Activated naive CD4-positive, alpha-beta T cell treated with anti-CD3 and anti-CD28 coated beads, Interleukin-2, amount 50 U/mL, for 72 hours (primary cell): ENCODE measurements at regions not wholly inside any gene's neighbourhood (a gene's known extent, or its start where the extent isn't known, plus 50 kb on each side); places are given as distances from the start of the nearest gene placed in this dataset.

ENCODE experiments used
- ATAC-seq, 2 donors: fragments of 150-1000 bp; cut with Tn5 transposase; 2 replicates each; pipeline ENCODE4 v1.10.0; 2021; ENCODE audit warnings: mild to moderate bottlenecking in 2 of 2, moderate library complexity in 2 of 2
- DNase-seq, 2 donors: peaks; one replicate each; pipeline ENCODE4 v3.0.0; 2021 to 2022; ENCODE audit warnings: low spot score in 2 of 2
- H3K27ac Mint-ChIP-seq, 2 donors: one replicate each; pipeline ENCODE4 v1.8.0; 2022; ENCODE audit warnings: mild to moderate bottlenecking in 2 of 2, mixed read lengths in 2 of 2
- H3K36me3 Mint-ChIP-seq, 2 donors: one replicate each; pipeline ENCODE4 v1.8.0; 2022; ENCODE audit warnings: mixed read lengths in 2 of 2
- H3K9me3 Mint-ChIP-seq, 2 donors: one replicate each; pipeline ENCODE4 v1.8.0; 2022; ENCODE audit warnings: mixed read lengths in 2 of 2

GRCh38 chr10:35704401-35704800 lies 62.3 kb upstream of the FZD8 start:
- H3K9me3 Mint-ChIP-seq, result peaks cover 0 to 8% of the 10 kb centered on the region in 2 donors
- no peak for ATAC-seq
- H3K36me3 Mint-ChIP-seq, result no peaks in the 10 kb centered on the region
- no peak for DNase-seq
- no peak overlapping the region for H3K27ac Mint-ChIP-seq

DNA sequence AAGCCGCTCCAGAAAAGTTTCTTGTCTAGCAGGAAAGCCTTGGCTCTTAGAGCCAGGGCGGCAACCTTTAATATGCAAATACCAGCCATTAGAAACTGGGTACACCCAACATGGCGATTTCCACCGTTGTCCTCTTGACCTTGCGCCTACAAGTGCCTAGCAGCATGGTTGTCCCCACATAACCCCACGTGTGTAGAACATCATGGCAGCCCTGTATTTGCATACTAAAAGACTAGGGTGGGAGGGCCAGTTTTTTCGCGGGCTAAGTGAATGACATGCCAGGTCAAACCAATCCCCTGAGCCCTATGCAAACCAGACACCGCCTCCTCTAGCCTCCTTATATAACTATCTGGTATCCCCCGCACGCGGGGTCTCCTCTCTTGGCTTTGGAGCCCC lies 58.4 kb upstream of the FZD8 start:
- peaks cover 0 to 2% of the 10 kb centered on the region in 2 donors for H3K9me3 Mint-ChIP-seq
- ATAC-seq, result no peak

DNA sequence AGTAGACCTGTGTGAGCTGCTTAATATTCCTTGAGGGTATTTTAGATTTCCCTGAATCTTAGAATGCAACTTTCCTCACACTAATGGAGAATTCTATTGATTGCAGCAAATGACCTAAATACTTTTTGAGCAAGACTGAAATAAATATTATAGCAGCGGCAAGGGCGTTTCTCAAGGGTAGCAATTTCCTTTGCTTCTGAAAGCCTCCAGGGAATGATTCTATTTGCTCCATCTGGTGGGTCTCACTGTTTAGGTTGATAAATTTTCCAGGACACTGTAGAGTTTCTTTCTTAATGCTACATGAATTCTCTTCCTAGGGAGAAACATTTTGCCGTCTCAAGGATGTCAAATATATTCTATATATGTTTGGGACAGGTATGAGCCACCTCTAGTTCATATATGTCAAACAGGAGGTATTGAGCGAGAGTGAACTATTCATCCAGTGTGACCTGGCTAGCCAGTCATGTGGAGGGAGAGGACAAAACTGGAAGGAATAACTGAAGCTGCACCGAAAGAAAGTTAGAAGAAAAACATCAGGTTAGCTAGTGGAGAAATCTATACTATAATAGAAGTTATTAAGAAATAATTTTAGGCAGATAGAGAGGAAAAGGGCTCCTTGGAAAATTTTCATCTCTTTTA lies 57.9 kb upstream of the FZD8 start:
- Mint-ChIP-seq H3K9me3 (peaks cover 0 to 2% of the 10 kb centered on the region in 2 donors), H3K36me3 (no peaks in the 10 kb centered on the region), H3K27ac (no peak overlapping the region)
- no peak for DNase-seq
- no peak for ATAC-seq

More for the DNA sequence above, 58.4 kb upstream of the FZD8 start:
- H3K36me3 Mint-ChIP-seq, result no peaks in the 10 kb centered on the region
- DNase-seq, result no peak
- no peak overlapping the region for H3K27ac Mint-ChIP-seq

- DNase-seq, result no peak
- no peak for ATAC-seq
- Mint-ChIP-seq H3K27ac (no peak overlapping the region), H3K36me3 (no peaks in the 10 kb centered on the region), H3K9me3 (no peaks in the 10 kb centered on the region)
Measured at GRCh38 chr10:35696392-35697287, 54.5 kb upstream of the FZD8 start.

GRCh38 chr10:35693800-35694199 lies 51.7 kb upstream of the FZD8 start:
- Mint-ChIP-seq H3K27ac (no peak overlapping the region), H3K9me3 (no peaks in the 10 kb centered on the region), H3K36me3 (no peaks in the 10 kb centered on the region)
- ATAC-seq, result no peak
- no peak for DNase-seq
